Prostate gland (tissue), 2 donors: ENCODE measurements at regions not wholly inside any gene's neighbourhood (a gene's known extent, or its start where the extent isn't known, plus 50 kb on each side); places are given as distances from the start of the nearest gene placed in this dataset.

Experiments
- CTCF ChIP-seq, 4 experiments: fragments of 200-600 bp in 2 of 4; fragments of 450-650 bp in 2 of 4; sonication (generic) in 2 of 4; IDR thresholded peaks; 1 replicate in 3 of 4; 2 replicates in 1 of 4; pipeline ENCODE4 v1.5.1; 2016 to 2019; ENCODE audit warnings: antibody characterized with exemption in 4 of 4, mild to moderate bottlenecking in 2 of 4, moderate library complexity in 2 of 4
- POLR2A ChIP-seq: fragments of 450-650 bp; IDR thresholded peaks from one replicate; pipeline ENCODE4 v1.6.1; 2016; ENCODE audit warnings: antibody characterized with exemption, mild to moderate bottlenecking
- POLR2AphosphoS5 ChIP-seq: sonication (generic); formaldehyde crosslinking; IDR thresholded peaks from one replicate; pipeline ENCODE4 v1.6.1; 2017; ENCODE audit warnings: antibody characterized with exemption

GRCh38 chr4:187484186-187484585, 511.4 kb upstream of the ZFP42 start:
- no peak for TF ChIP-seq POLR2AphosphoS5
- no peak for TF ChIP-seq CTCF (IDR thresholded peaks at IDR 0.05)
- no peak for TF ChIP-seq POLR2A
